Keratinocyte (primary cell): ENCODE measurements at regions not wholly inside any gene's neighbourhood (a gene's known extent, or its start where the extent isn't known, plus 50 kb on each side); places are given as distances from the start of the nearest gene placed in this dataset.

Experiments
- DNase-seq: peaks from one replicate; pipeline ENCODE4 v3.0.0-alpha.2; 2011; ENCODE audit warnings: low read depth, missing footprints, low spot score
- FAIRE-seq: peaks from 2 replicates; lab custom pipeline; 2011; peaks lifted over from hg19 to GRCh38; lab: Jason Lieb, UNC
- H2AFZ ChIP-seq: 2 replicates; pipeline ENCODE4 v1.6.0; 2012; ENCODE audit warnings: low read length, control low read depth, inconsistent platforms; ENCODE audit not compliant: control insufficient read depth
- H3K27ac ChIP-seq: 2 replicates; pipeline ENCODE4 v1.5.1; 2011; ENCODE audit warnings: low read length; ENCODE audit not compliant: control insufficient read depth, insufficient read depth
- H3K27me3 ChIP-seq: 3 replicates; pipeline ENCODE4 v1.6.0; 2011; ENCODE audit warnings: low read length; ENCODE audit not compliant: control insufficient read depth, insufficient read depth; ENCODE audit errors: extremely low read depth
- H3K36me3 ChIP-seq, 2 experiments: 2 replicates in 1 of 2; 3 replicates in 1 of 2; pipeline ENCODE4 v1.5.1; 2011; ENCODE audit warnings: low read length in 2 of 2, mild to moderate bottlenecking in 1 of 2; ENCODE audit not compliant: control insufficient read depth in 2 of 2, insufficient read depth in 2 of 2; ENCODE audit errors: extremely low read depth in 1 of 2
- H3K4me1 ChIP-seq: 3 replicates; pipeline ENCODE4 v1.5.1; 2011; ENCODE audit warnings: low read length; ENCODE audit not compliant: control insufficient read depth, insufficient read depth; ENCODE audit errors: extremely low read depth
- H3K4me2 ChIP-seq: 3 replicates; pipeline ENCODE4 v1.6.0; 2011; ENCODE audit warnings: low read depth, low read length; ENCODE audit not compliant: control insufficient read depth, insufficient read depth; ENCODE audit errors: extremely low read depth
- H3K4me3 ChIP-seq, 3 experiments: fragments of 200-600 bp in 1 of 3; sonication (generic) in 1 of 3; 2 replicates in 2 of 3; 3 replicates in 1 of 3; pipeline ENCODE4 v1.5.1; 2011 to 2016; ENCODE audit warnings: low read length in 3 of 3, mild to moderate bottlenecking in 3 of 3, control low read depth in 2 of 3, inconsistent platforms in 1 of 3, low read depth in 1 of 3, mixed read lengths in 1 of 3, mixed run types in 1 of 3, moderate library complexity in 1 of 3; ENCODE audit not compliant: control insufficient read depth in 2 of 3, insufficient read depth in 2 of 3; ENCODE audit errors: extremely low read depth in 1 of 3
- H3K79me2 ChIP-seq: 2 replicates; pipeline ENCODE4 v1.6.0; 2012; ENCODE audit warnings: low read length; ENCODE audit not compliant: control insufficient read depth, insufficient read depth
- H3K9ac ChIP-seq: 3 replicates; pipeline ENCODE4 v1.6.0; 2011; ENCODE audit warnings: low read length; ENCODE audit not compliant: control insufficient read depth, insufficient read depth; ENCODE audit errors: extremely low read depth
- H3K9me1 ChIP-seq: 3 replicates; pipeline ENCODE4 v1.6.0; 2011; ENCODE audit warnings: low read length; ENCODE audit not compliant: control insufficient read depth, insufficient read depth; ENCODE audit errors: extremely low read depth
- H3K9me3 ChIP-seq: 2 replicates; pipeline ENCODE4 v1.5.1; 2012; ENCODE audit warnings: low read depth, low read length; ENCODE audit not compliant: control insufficient read depth
- H4K20me1 ChIP-seq: 3 replicates; pipeline ENCODE4 v1.6.0; 2011; ENCODE audit warnings: low read length; ENCODE audit not compliant: control insufficient read depth, insufficient read depth; ENCODE audit errors: extremely low read depth
- EZH2 ChIP-seq: IDR thresholded peaks from one replicate; pipeline ENCODE4 v1.6.1; 2012; ENCODE audit warnings: inconsistent platforms, mild to moderate bottlenecking, low read length, moderate library complexity
- dilution Hi-C: fragments of 300-500 bp; cut with MboI; formaldehyde crosslinking; loops from one replicate; pipeline ENCODE4 v1.7.0; 2020; ENCODE audit warnings: low sequenced_read_pairs; ENCODE audit not compliant: extremely low pct_ligation_motif_present
- TF ChIP-seq, protein P1 (sequence below), 3 experiments: IDR thresholded peaks in 1 of 3; conservative IDR thresholded peaks in 1 of 3; optimal IDR thresholded peaks in 1 of 3; 2 replicates in 2 of 3; 3 replicates in 1 of 3; pipeline versions ENCODE3 to v1.5.1; 2011; ENCODE audit warnings: low read length in 3 of 3, mild to moderate bottlenecking in 3 of 3, moderate library complexity in 2 of 3, control low read depth in 1 of 3, inconsistent platforms in 1 of 3; ENCODE audit not compliant: insufficient read depth in 2 of 3; ENCODE audit errors: extremely low read depth in 1 of 3

DNA sequence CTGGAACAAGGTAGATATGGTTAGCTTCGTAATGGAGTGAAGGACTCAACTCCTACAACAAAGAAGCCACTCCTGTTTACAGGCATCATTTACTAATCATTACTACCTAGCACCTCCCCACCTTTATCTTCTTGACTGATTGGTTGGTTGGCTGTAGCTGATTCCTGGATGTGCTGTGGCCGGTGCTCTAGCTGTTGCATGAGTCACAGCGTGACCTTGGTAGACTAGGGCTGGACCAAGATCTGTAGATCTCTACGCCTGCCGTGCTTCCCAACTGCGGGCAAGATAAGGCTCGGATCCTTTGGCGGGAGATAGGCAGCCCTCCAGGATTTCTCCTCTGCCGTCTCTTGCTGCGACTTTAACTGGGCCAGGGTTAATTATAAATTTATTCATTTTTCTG, 194.3 kb upstream of the SOX11 start:
- Histone ChIP-seq H3K79me2 (no peaks in the 10 kb centered on the region), H3K27me3 (no peaks in the 10 kb centered on the region), H3K36me3 (no peaks in the 10 kb centered on the region), H3K9me1 (no peaks in the 10 kb centered on the region), H3K9me3 (peaks cover 2% of the 10 kb centered on the region), H3K4me2 (no peak overlapping the region), H3K9ac (no peak overlapping the region), H4K20me1 (no peaks in the 10 kb centered on the region), H2AFZ (no peak overlapping the region), H3K27ac (no peak overlapping the region), H3K4me3 (no peak overlapping the region), H3K4me1 (no peaks in the 10 kb centered on the region)
- FAIRE-seq: no peak
- no peak for TF ChIP-seq EZH2
- TF ChIP-seq, protein P1, sequence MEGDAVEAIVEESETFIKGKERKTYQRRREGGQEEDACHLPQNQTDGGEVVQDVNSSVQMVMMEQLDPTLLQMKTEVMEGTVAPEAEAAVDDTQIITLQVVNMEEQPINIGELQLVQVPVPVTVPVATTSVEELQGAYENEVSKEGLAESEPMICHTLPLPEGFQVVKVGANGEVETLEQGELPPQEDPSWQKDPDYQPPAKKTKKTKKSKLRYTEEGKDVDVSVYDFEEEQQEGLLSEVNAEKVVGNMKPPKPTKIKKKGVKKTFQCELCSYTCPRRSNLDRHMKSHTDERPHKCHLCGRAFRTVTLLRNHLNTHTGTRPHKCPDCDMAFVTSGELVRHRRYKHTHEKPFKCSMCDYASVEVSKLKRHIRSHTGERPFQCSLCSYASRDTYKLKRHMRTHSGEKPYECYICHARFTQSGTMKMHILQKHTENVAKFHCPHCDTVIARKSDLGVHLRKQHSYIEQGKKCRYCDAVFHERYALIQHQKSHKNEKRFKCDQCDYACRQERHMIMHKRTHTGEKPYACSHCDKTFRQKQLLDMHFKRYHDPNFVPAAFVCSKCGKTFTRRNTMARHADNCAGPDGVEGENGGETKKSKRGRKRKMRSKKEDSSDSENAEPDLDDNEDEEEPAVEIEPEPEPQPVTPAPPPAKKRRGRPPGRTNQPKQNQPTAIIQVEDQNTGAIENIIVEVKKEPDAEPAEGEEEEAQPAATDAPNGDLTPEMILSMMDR (optimal IDR thresholded peaks at IDR 0.05 in 1 of 3, IDR thresholded peaks at IDR 0.05 in 1 of 3, conservative IDR thresholded peaks at IDR 0.05 in 1 of 3; ENCODE audit: extremely low read depth in 1 of 3, insufficient read depth in 2 of 3, low read length in 3 of 3): no peak
- dilution Hi-C loops: no loop called here
- no peak for DNase-seq

DNA sequence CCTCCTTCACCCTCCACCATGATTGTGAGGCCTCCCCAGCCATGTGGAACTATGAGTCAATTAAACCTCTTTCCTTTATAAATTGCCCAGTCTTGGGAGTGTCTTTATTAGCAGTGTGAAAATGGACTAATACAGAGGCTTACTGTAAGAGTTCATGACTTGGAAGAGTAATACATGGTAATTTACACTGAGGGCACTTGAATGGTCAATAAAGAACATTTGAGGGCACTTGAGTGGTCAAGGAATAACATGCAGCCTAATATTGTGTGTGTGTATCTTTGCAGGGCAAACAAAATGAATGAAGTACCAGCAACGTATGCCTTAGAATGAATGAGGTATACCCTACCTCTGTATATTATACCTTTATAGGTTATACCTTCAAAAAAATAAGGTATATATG, 190.4 kb upstream of the SOX11 start:
- Histone ChIP-seq H3K27ac (no peak overlapping the region), H4K20me1 (no peaks in the 10 kb centered on the region), H3K36me3 (no peaks in the 10 kb centered on the region), H3K79me2 (no peaks in the 10 kb centered on the region), H3K9ac (no peak overlapping the region), H3K4me1 (no peaks in the 10 kb centered on the region), H3K9me1 (no peaks in the 10 kb centered on the region), H3K27me3 (no peaks in the 10 kb centered on the region), H3K9me3 (no peaks in the 10 kb centered on the region), H2AFZ (no peak overlapping the region), H3K4me2 (no peak overlapping the region), H3K4me3 (no peak overlapping the region)
- dilution Hi-C loops: no loop called here
- TF ChIP-seq, protein P1 (optimal IDR thresholded peaks at IDR 0.05 in 1 of 3, IDR thresholded peaks at IDR 0.05 in 1 of 3, conservative IDR thresholded peaks at IDR 0.05 in 1 of 3; ENCODE audit: extremely low read depth in 1 of 3, insufficient read depth in 2 of 3, low read length in 3 of 3): no peak
- TF ChIP-seq EZH2: no peak
- DNase-seq: no peak
- FAIRE-seq: no peak
